Limb (tissue), 2 donors: ENCODE measurements at regions not wholly inside any gene's neighbourhood (a gene's known extent, or its start where the extent isn't known, plus 50 kb on each side); places are given as distances from the start of the nearest gene placed in this dataset.
A peak's percentile ranks its signal among the peaks of the same experiment; 100 is the strongest.

ENCODE experiments used
- DNase-seq, 2 donors: peaks; one replicate each; pipeline ENCODE4 v3.0.0-alpha.2; 2016; ENCODE audit errors: extremely low spot score in 2 of 2

- DNase-seq, result no peak
These were observed 683.9 kb downstream of the MATN1 start for GRCh38 chr1:30039354-30040080.

DNA sequence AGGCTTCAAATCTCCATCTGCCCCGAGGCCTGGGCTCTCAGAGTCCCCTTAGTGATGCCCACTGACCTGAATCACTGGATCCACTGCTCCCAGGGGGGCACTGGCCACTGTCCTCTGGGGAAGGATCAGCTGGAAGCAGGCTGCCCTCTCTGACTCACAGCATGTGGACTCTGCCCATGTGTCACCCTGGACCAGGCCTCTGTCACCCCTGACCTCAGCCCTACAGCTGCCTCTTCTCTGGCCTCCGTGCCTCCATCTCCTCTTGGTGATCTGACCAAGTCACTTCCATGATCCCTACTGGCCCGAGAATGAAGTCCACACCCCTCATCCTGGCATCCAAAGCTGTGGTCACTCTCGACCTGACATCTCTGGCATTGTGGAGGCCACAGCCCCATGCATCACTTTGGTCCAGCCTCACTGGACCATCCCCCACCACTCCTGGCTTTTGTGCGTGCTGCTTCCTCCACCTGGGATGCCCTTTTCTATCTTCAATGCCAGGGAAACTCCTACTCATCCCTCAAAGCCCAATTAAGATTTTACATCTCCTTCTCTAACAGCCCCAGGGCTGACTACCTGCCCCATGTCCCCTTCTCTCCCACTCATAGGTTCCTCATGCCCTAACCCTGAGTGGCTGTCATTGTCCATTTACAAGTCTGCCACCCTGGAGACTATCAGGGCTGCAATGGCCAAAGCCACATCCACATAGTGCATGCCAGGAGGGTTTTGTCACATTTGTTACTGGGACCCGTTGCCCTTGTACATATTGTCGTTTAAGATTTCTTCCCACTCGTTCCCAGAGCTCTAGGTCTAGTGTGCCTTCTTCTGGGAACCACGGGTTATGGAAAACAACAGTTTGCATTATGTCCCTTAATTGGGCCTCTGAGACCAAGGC is 685.0 kb downstream of the MATN1 start:
- DNase-seq, result no peak

DNA sequence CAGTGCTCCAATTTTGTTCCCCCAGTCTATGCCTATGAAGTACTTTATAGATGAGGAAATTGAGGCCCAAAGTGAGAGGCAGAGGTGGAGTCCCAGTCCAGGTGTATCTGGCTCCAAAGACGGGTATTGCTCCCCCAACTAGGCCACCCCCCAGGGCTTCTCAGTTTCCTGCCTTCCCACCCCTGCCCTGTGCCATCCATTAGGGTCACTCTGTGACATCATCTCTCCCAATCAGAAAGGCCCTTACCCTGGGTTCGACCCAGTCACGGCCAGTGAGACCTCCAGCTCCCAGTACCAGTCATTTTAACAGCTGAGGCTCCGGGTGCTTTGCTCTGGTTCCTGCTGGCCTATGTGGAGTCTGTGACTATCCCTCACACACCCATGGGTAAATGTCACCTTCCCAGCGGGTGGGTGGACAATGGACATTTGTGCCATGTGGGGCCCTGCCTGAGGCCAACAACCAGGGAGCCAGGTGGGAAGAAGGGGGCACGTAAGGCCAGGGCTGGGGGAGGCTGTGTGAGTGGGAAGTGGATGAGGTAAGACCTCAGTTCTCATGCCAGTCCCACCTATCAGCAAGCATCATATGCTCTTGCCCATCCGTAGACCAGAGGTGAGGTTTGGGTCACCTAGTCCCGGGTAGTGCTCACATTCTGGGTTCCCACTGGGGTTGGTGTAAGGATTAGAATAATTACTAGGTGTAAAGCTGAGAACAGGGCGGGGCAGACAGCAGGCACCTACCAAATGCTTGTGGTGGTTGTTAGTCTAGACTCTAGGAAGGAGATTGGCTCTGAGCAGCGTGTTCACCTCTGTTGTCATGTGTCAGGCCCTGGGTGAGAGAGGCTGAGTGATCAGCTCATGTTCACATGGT is 685.9 kb downstream of the MATN1 start:
- DNase-seq, result no peak

GRCh38 chr1:30036666-30037065 is 686.7 kb downstream of the MATN1 start:
- no peak for DNase-seq

GRCh38 chr1:30036229-30036547 is 687.2 kb downstream of the MATN1 start:
- DNase-seq, result no peak

DNA sequence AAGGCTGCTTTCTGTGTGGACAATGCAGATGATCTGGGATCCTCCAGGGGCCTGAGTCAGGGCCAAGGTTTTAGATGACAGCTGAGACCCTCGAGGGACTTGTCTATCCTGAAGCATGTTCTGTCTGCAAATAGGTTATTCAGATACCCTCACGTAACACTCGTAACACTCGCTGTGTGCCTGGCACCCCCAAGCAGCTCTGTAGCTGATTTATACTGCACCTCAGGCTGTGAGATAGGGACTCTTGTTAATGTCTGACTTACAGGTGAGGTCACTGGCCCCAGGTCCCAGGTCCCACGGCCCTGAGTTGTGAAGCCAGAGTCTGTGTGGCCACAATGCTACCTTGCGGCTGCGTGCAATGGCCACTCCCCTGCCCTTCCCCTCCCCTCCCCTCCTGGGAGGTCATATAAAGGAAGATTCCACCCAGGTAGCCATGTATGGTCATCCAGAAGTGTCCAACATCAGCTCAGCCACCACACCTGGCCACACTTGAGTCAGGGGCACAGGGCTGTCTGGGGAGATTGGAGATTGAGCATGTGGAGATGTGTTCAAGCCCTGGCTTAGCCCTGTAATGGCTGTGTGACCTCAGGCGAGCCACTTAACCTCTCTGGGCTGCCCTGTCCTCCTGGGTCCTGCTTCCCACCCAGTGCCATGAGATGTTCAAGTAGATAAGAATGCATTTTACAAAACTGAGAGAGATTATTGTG is 687.7 kb downstream of the MATN1 start:
- no peak for DNase-seq

DNA sequence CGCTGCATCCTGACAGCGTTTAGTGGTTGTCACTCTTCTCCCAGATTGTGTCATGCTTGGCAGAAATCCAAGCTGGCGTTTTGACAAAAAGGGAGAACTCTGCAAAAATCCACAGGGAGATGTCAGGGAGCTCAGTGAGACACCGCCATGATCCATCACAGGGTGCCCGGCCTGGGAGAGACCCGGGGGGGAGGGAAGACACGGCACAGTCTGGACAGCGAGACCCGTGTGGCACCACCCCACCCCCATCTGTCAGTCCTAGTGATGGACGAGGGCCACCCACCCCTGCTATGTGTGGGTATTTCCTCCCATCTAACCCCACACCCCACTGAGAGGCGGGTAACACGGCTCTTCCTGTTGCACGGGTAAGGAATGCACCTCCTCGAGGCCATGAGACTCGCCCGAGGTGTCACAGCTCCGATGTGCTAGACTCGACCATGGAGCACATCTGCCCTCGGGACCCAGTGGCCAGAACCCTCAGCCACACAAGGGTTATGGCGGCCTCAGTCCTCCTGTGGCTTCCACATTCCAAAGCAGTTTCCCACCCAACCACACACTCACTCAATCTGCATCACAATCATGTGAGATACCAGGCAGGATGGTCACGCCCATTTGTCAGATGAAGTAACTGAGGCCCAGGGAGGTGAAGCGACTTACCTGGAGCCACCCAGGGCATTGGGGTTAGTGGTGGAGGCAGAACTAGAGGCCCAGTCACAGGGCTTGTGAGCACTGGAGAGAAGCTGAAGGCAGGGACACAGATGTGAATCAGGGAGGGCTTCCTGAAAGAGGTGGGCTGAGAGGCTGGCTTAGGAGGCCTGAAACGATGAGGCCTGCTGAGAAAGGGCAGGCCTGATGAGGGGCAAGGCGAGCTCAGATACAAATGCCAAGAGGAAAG is 688.5 kb downstream of the MATN1 start:
- peak in 1 of 2 donors; percentile 45 for DNase-seq

DNA sequence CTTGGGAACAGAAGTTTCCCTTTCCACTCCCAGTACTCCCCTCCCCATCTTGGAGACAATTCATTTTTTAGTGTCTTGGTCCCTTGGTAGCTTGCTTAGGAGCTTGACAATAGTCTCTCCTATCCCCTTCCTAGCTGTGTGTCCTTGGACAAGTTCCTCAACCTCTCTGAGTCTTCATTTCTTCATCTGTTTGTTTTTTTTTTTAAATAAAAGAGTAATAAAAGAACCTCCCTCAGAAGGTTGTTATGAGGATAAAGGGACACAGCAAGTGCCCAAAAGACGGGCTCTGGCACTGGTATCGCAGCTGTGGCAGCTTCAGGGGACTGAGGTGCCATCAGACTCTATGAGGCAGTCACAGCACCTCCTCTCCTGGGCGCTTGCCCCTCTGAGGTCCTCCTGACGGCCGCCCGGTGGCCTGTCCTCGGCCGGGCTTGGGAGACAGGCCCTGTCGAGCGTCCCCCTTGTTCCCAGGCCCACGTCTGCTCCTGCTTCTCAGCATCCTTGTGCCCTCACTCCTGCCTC is 689.2 kb downstream of the MATN1 start:
- DNase-seq, result no peak

GRCh38 chr1:30033256-30034104 is 689.9 kb downstream of the MATN1 start:
- DNase-seq, result no peak

DNA sequence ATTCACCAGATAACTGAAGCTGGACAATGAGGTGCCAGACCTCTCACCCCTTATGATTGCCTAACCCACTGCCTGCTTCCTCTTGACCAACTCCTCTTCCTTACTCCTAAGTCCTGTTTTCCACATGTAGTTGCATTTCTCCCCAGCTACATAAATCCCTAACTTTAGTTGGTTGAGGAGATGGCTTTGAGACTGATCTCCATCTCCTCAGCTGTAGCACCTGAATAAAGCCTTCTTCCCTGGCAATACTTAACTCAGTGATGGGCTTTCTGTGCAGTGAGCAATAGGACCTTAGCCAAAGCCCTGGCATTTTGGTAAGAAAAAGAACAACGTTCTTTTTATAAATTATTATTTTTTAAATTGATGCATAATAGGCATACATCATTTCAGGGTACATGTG is 691.1 kb downstream of the MATN1 start:
- DNase-seq, result no peak

GRCh38 chr1:30029677-30030076 is 693.7 kb downstream of the MATN1 start:
- DNase-seq, result no peak

DNA sequence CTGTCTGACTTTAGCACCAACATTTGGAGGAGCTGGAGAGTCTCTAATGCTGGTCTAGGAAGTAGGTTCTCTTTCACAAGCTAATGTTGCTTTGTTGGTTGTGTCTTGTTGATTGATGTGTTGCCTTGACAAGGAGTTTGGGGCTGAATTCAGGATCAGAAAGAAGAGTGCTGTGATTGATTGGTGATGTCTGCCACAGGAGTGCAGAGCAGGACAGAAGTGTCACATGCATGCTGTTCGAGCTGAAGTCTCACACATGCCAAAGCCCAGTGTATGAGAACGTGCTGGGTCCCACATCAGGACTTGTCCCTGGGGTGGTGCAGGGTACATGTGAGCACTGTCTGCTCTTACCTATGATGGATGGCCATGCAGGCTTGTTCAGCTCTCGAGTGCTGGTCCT is 694.4 kb downstream of the MATN1 start:
- DNase-seq, result no peak

- no peak for DNase-seq
These were observed 695.1 kb downstream of the MATN1 start for GRCh38 chr1:30028283-30028682.

- no peak for DNase-seq
These were observed 696.1 kb downstream of the MATN1 start for GRCh38 chr1:30027247-30027646.

GRCh38 chr1:30024411-30025195 is 698.8 kb downstream of the MATN1 start:
- no peak for DNase-seq

DNA sequence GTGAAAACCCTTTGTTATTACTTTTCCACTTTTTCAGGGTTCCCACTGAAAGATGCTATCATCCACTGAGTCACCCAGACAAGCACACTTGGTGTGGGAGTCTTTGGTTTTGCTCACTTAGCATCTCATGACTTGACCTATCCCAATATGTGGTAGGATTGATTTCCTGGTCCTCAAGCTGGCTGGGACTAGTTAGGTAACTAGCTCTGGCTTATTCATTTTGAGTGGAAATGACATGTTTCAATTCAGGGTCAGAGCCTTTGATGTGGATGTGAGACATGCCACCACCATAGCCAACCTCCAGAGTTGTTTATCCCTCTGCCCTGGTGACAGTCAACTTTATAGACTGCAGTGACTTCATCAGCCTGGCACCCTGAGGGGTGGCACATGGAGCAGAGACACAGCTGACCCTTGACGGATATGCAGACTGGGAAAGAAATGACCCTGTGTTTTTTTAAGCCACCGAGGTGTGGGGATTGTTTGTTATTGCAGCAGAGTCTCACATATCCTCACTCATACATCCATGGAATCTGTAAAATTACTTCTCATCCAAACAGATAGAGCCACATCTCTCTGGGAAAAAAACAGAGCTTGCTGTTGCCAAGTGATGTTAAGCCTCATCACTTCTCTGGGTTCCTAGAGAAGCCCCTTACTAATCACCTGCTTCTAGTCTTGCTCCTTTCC is 699.9 kb downstream of the MATN1 start:
- no peak for DNase-seq

- no peak for DNase-seq
These were observed 709.4 kb downstream of the MATN1 start for GRCh38 chr1:30014031-30014430.
